G401 (cell line): ENCODE measurements at regions not wholly inside any gene's neighbourhood (a gene's known extent, or its start where the extent isn't known, plus 50 kb on each side); places are given as distances from the start of the nearest gene placed in this dataset.

Source experiments
- DNase-seq: peaks from one replicate; pipeline ENCODE4 v3.0.0-alpha.2; 2015; ENCODE audit warnings: low spot score
- in situ Hi-C: cut with HindIII; loops from 2 replicates; pipeline ENCODE4 v1.10.0; 2016; ENCODE audit warnings: low sequenced_read_pairs, mixed read lengths

- in situ Hi-C loops, result no loop called here
Observed at GRCh38 chr3:144185276-144185675, 213.7 kb downstream of the DIPK2A start.

GRCh38 chr3:144187531-144188210 lies 216.0 kb downstream of the DIPK2A start:
- no peak for DNase-seq
- in situ Hi-C loops, result no loop called here

More at GRCh38 chr3:144185276-144185675, 213.7 kb downstream of the DIPK2A start:
- DNase-seq, result no peak

GRCh38 chr3:144189044-144189443 lies 217.4 kb downstream of the DIPK2A start:
- DNase-seq, result no peak
- in situ Hi-C loops, result no loop called here

- in situ Hi-C loops, result no loop called here
- no peak for DNase-seq
Observed at GRCh38 chr3:144197116-144197515, 225.5 kb downstream of the DIPK2A start.

- in situ Hi-C loops, result no loop called here
- DNase-seq, result no peak
Observed at GRCh38 chr3:144197582-144197981, 226.0 kb downstream of the DIPK2A start.

- in situ Hi-C loops, result no loop called here
- no peak for DNase-seq
Observed at GRCh38 chr3:144200004-144200403, 228.4 kb downstream of the DIPK2A start.

- no peak for DNase-seq
- in situ Hi-C loops, result no loop called here
Observed at GRCh38 chr3:144200466-144200865, 228.8 kb downstream of the DIPK2A start.

- in situ Hi-C loops, result no loop called here
- DNase-seq, result peak; percentile 40
Observed at GRCh38 chr3:144221761-144222160, 250.1 kb downstream of the DIPK2A start.

GRCh38 chr3:144229330-144229729 lies 257.7 kb downstream of the DIPK2A start:
- DNase-seq, result no peak
- in situ Hi-C loops, result no loop called here

- DNase-seq, result peak; percentile 76
- in situ Hi-C loops, result no loop called here
Observed at GRCh38 chr3:144229953-144230352, 258.3 kb downstream of the DIPK2A start.

GRCh38 chr3:144235489-144235888 lies 263.9 kb downstream of the DIPK2A start:
- peak; percentile 58 for DNase-seq
- in situ Hi-C loops, result no loop called here

GRCh38 chr3:144237351-144237750 lies 265.7 kb downstream of the DIPK2A start:
- DNase-seq, result peak; percentile 51
- in situ Hi-C loops, result no loop called here

- no peak for DNase-seq
- in situ Hi-C loops, result no loop called here
Observed at GRCh38 chr3:144241404-144241803, 269.8 kb downstream of the DIPK2A start.

GRCh38 chr3:144242747-144243146 lies 271.1 kb downstream of the DIPK2A start:
- no peak for DNase-seq
- in situ Hi-C loops, result no loop called here

- in situ Hi-C loops, result no loop called here
- no peak for DNase-seq
Observed at GRCh38 chr3:144244662-144245061, 273.0 kb downstream of the DIPK2A start.

- in situ Hi-C loops, result no loop called here
- DNase-seq, result no peak
Observed at GRCh38 chr3:144252896-144253295, 281.3 kb downstream of the DIPK2A start.

- in situ Hi-C loops, result no loop called here
- no peak for DNase-seq
Observed at GRCh38 chr3:144257381-144257780, 285.8 kb downstream of the DIPK2A start.

GRCh38 chr3:144259267-144259666 lies 287.6 kb downstream of the DIPK2A start:
- in situ Hi-C loops, result no loop called here
- no peak for DNase-seq

- in situ Hi-C loops, result no loop called here
- no peak for DNase-seq
Observed at GRCh38 chr3:144263706-144264105, 292.1 kb downstream of the DIPK2A start.

GRCh38 chr3:144264350-144264749 lies 292.7 kb downstream of the DIPK2A start:
- in situ Hi-C loops, result no loop called here

GRCh38 chr3:144264794-144265193 lies 293.2 kb downstream of the DIPK2A start:
- in situ Hi-C loops, result no loop called here
- DNase-seq, result no peak

More at GRCh38 chr3:144264350-144264749, 292.7 kb downstream of the DIPK2A start:
- no peak for DNase-seq
